CD4-positive, alpha-beta T cell (primary cell): ENCODE measurements at regions not wholly inside any gene's neighbourhood (a gene's known extent, or its start where the extent isn't known, plus 50 kb on each side); places are given as distances from the start of the nearest gene placed in this dataset.

ENCODE experiments used
- ATAC-seq: fragments of 200-7000 bp; cut with Tn5 transposase; one replicate; pipeline ENCODE4 v1.10.0; 2022; ENCODE audit warnings: mild to moderate bottlenecking; ENCODE audit not compliant: poor library complexity
- CTCF ChIA-PET: fragments of 350-600 bp; sonication (Branson Sonifier 250); formaldehyde crosslinking; loops from one replicate; lab custom pipeline; 2021; ENCODE audit warnings: antibody characterized with exemption, inconsistent platforms; lab: Charles Lee
- POLR2A ChIA-PET: fragments of 350-600 bp; sonication (Branson Sonifier 250); formaldehyde crosslinking; loops from one replicate; lab custom pipeline; 2021; ENCODE audit warnings: antibody characterized with exemption, inconsistent platforms; lab: Charles Lee
- DNase-seq, 14 experiments: peaks; one replicate each; pipeline ENCODE4 v3.0.0-alpha.2; 2013 to 2020; ENCODE audit warnings: mixed read lengths in 2 of 14
- H3K27ac ChIP-seq, 2 donors: one replicate each; pipeline versions ENCODE4 v1.5.1 to v1.7.0; 2013; ENCODE audit warnings: low read length in 2 of 2, low read depth in 1 of 2, mild to moderate bottlenecking in 1 of 2
- H3K27me3 ChIP-seq, 2 experiments: 1 replicate in 1 of 2; 2 replicates in 1 of 2; pipeline versions ENCODE4 v1.6.1 to v1.7.0; 2013; ENCODE audit warnings: low read length in 2 of 2, control low read depth in 1 of 2, mild to moderate bottlenecking in 1 of 2, moderate library complexity in 1 of 2; ENCODE audit not compliant: insufficient read depth in 2 of 2, control insufficient read depth in 1 of 2
- H3K36me3 ChIP-seq: one replicate; pipeline ENCODE4 v1.6.1; 2013; ENCODE audit warnings: low read length, control low read depth; ENCODE audit not compliant: insufficient read depth
- H3K4me1 ChIP-seq: one replicate; pipeline ENCODE4 v1.6.1; 2013; ENCODE audit warnings: low read length, control low read depth; ENCODE audit not compliant: insufficient read depth
- H3K4me3 ChIP-seq: one replicate; pipeline ENCODE4 v1.5.1; 2013; ENCODE audit warnings: mild to moderate bottlenecking, low read length, moderate library complexity
- H3K9me3 ChIP-seq, 2 experiments: 1 replicate in 1 of 2; 2 replicates in 1 of 2; pipeline versions ENCODE4 v1.6.1 to v1.7.0; 2013; ENCODE audit warnings: low read length in 2 of 2, mild to moderate bottlenecking in 2 of 2, control low read depth in 1 of 2, moderate library complexity in 1 of 2; ENCODE audit not compliant: control insufficient read depth in 1 of 2, insufficient read depth in 1 of 2
- H3K27ac Mint-ChIP-seq: one replicate; pipeline ENCODE4 v1.8.0; 2020; ENCODE audit warnings: mixed read lengths
- H3K27me3 Mint-ChIP-seq: one replicate; pipeline ENCODE4 v1.8.0; 2021; ENCODE audit warnings: mixed read lengths
- H3K36me3 Mint-ChIP-seq: one replicate; pipeline ENCODE4 v1.8.0; 2021; ENCODE audit warnings: low read depth, mixed read lengths
- H3K4me1 Mint-ChIP-seq: one replicate; pipeline ENCODE4 v1.8.0; 2021; ENCODE audit warnings: low read depth, mixed read lengths
- H3K4me3 Mint-ChIP-seq: one replicate; pipeline ENCODE4 v1.8.0; 2020; ENCODE audit warnings: mild to moderate bottlenecking, mixed read lengths
- H3K9me3 Mint-ChIP-seq: one replicate; pipeline ENCODE4 v1.8.0; 2020; ENCODE audit warnings: mixed read lengths
- CTCF ChIP-seq: fragments of 200-600 bp; IDR thresholded peaks from one replicate; pipeline ENCODE4 v1.8.0; 2022; ENCODE audit warnings: antibody characterized with exemption, mild to moderate bottlenecking
- intact Hi-C, 2 experiments: fragments of 100-400 bp; cut with DNase I in 1 of 2; cut with micrococcal nuclease in 1 of 2; formaldehyde crosslinking; loops; one replicate each; pipeline versions ENCODE4 v1.15.1 to v1.9.0; 2023 to 2025; cut with DNase I, micrococcal nuclease

GRCh38 chr5:15320871-15321270, 179.1 kb upstream of the FBXL7 start:
- ChIA-PET CTCF (no interaction called here), POLR2A (no interaction called here)
- no peaks in the 10 kb centered on the region for H3K4me1 Mint-ChIP-seq
- H3K27ac Mint-ChIP-seq = no peak overlapping the region
- H3K9me3 Mint-ChIP-seq = no peaks in the 10 kb centered on the region
- intact Hi-C loops = no loop called here
- no peaks in the 10 kb centered on the region for H3K27me3 Mint-ChIP-seq
- TF ChIP-seq CTCF = no peak
- no peak overlapping the region for H3K4me3 ChIP-seq
- no peaks in the 10 kb centered on the region for H3K27me3 ChIP-seq
- no peaks in the 10 kb centered on the region for H3K36me3 Mint-ChIP-seq
- H3K9me3 ChIP-seq = no peaks in the 10 kb centered on the region
- no peak for ATAC-seq
- H3K4me1 ChIP-seq = no peaks in the 10 kb centered on the region
- no peak overlapping the region for H3K27ac ChIP-seq
- H3K36me3 ChIP-seq = no peaks in the 10 kb centered on the region
- no peak overlapping the region for H3K4me3 Mint-ChIP-seq
- no peak for DNase-seq

- Mint-ChIP-seq H3K27me3 (no peaks in the 10 kb centered on the region), H3K4me1 (no peaks in the 10 kb centered on the region), H3K4me3 (no peak overlapping the region), H3K9me3 (peaks cover 3% of the 10 kb centered on the region), H3K27ac (no peak overlapping the region), H3K36me3 (no peaks in the 10 kb centered on the region)
- TF ChIP-seq CTCF = no peak
- POLR2A ChIA-PET = no interaction called here
- no peak overlapping the region for H3K4me3 ChIP-seq
- no peak overlapping the region for H3K27ac ChIP-seq
- H3K27me3 ChIP-seq = no peaks in the 10 kb centered on the region
- no peaks in the 10 kb centered on the region for H3K36me3 ChIP-seq
- no peak for ATAC-seq
- intact Hi-C loops = no loop called here
- CTCF ChIA-PET = no interaction called here
- no peaks in the 10 kb centered on the region for H3K4me1 ChIP-seq
- H3K9me3 ChIP-seq = peaks cover 0 to 4% of the 10 kb centered on the region in 2 experiments
- DNase-seq = no peak
Measured at GRCh38 chr5:15304914-15305834, 194.8 kb upstream of the FBXL7 start.

GRCh38 chr5:15304066-15304731, 195.8 kb upstream of the FBXL7 start:
- Mint-ChIP-seq H3K36me3 (no peaks in the 10 kb centered on the region), H3K27ac (no peak overlapping the region), H3K4me1 (no peaks in the 10 kb centered on the region), H3K9me3 (peaks cover 3% of the 10 kb centered on the region), H3K27me3 (no peaks in the 10 kb centered on the region), H3K4me3 (no peak overlapping the region)
- TF ChIP-seq CTCF = no peak
- peaks cover 0 to 4% of the 10 kb centered on the region in 2 experiments for H3K9me3 ChIP-seq
- H3K27ac ChIP-seq = no peak overlapping the region
- POLR2A ChIA-PET = no interaction called here
- H3K36me3 ChIP-seq = no peaks in the 10 kb centered on the region
- H3K4me1 ChIP-seq = no peaks in the 10 kb centered on the region
- CTCF ChIA-PET = no interaction called here
- ATAC-seq (no peak), DNase-seq (no peak)
- intact Hi-C loops = no loop called here
- H3K27me3 ChIP-seq = no peaks in the 10 kb centered on the region
- H3K4me3 ChIP-seq = no peak overlapping the region
